Gastroesophageal sphincter (tissue), 4 donors: ENCODE measurements at regions not wholly inside any gene's neighbourhood (a gene's known extent, or its start where the extent isn't known, plus 50 kb on each side); places are given as distances from the start of the nearest gene placed in this dataset.

Source experiments
- ATAC-seq: fragments of 150-250 bp; one replicate; pipeline ENCODE4 v1.9.1; 2016; ENCODE audit warnings: mild to moderate bottlenecking, moderate library complexity
- H3K27ac ChIP-seq, 4 donors: fragments of 200-600 bp; sonication (generic) in 3 of 4; 1 replicate in 3 of 4; 2 replicates in 1 of 4; pipeline ENCODE4 v1.5.1; 2016 to 2019
- H3K27me3 ChIP-seq: fragments of 200-600 bp; sonication (generic); one replicate; pipeline ENCODE4 v1.5.1; 2019
- H3K36me3 ChIP-seq, 2 donors: fragments of 200-600 bp; sonication (generic); one replicate each; pipeline ENCODE4 v1.5.1; 2019; ENCODE audit warnings: control low read depth in 1 of 2
- H3K4me1 ChIP-seq, 3 donors: fragments of 200-600 bp; sonication (generic); 1 replicate in 2 of 3; 2 replicates in 1 of 3; pipeline ENCODE4 v1.5.1; 2016 to 2019; ENCODE audit warnings: control low read depth in 2 of 3
- H3K4me3 ChIP-seq, 2 donors: fragments of 200-600 bp; sonication (generic); one replicate each; pipeline ENCODE4 v1.5.1; 2019; ENCODE audit warnings: mild to moderate bottlenecking in 1 of 2, moderate library complexity in 1 of 2
- H3K9me3 ChIP-seq, 3 donors: fragments of 200-600 bp; sonication (generic); one replicate each; pipeline ENCODE4 v1.5.1; 2017 to 2019; ENCODE audit warnings: control low read depth in 2 of 3
- CTCF ChIP-seq, 4 experiments: fragments of 200-600 bp in 2 of 4; fragments of 450-650 bp in 2 of 4; sonication (generic) in 1 of 4; IDR thresholded peaks; one replicate each; pipeline ENCODE4 v1.5.1; 2017 to 2019; ENCODE audit warnings: antibody characterized with exemption in 4 of 4, mild to moderate bottlenecking in 2 of 4, moderate library complexity in 2 of 4
- EP300 ChIP-seq: sonication (generic); formaldehyde crosslinking; IDR thresholded peaks from one replicate; pipeline ENCODE4 v1.6.1; 2017; ENCODE audit warnings: antibody characterized with exemption, mild to moderate bottlenecking
- POLR2A ChIP-seq, 2 donors: fragments of 450-650 bp; IDR thresholded peaks; one replicate each; pipeline ENCODE4 v1.6.1; 2017; ENCODE audit warnings: antibody characterized with exemption in 2 of 2, mild to moderate bottlenecking in 2 of 2, moderate library complexity in 1 of 2
- POLR2AphosphoS5 ChIP-seq: sonication (generic); formaldehyde crosslinking; IDR thresholded peaks from one replicate; pipeline ENCODE4 v1.6.1; 2017; ENCODE audit warnings: antibody characterized with exemption
- WGBS, 2 donors: methylation state at CpG; one replicate each; pipeline ENCODE4 v1.1.5; 2018; ENCODE audit warnings: low coverage in 1 of 2; 5-methylcytosine and 5-hydroxymethylcytosine counted together

GRCh38 chrX:139203651-139204570, 326.6 kb upstream of the F9 start:
- 0 to 9% methylated on average over 1 to 18 of the region's 99 CpGs for WGBS, 2 donors
- Histone ChIP-seq H3K9me3 (no peaks in the 10 kb centered on the region), H3K27me3 (peaks cover 25% of the 10 kb centered on the region), H3K36me3 (no peaks in the 10 kb centered on the region), H3K4me3 (peak overlapping the region; percentile 34 to 57), H3K4me1 (peaks cover 0 to 9% (median 0%) of the 10 kb centered on the region in 3 donors), H3K27ac (peak overlapping the region in 3 of 4 donors; percentile 67 to 73 (median 72))
- ATAC-seq = peak; percentile 29
- TF ChIP-seq EP300 (no peak), CTCF (IDR thresholded peaks at IDR 0.05) (peak in 1 of 4 experiments; percentile 20)

- no peaks in the 10 kb centered on the region for H3K36me3 ChIP-seq
- H3K4me1 ChIP-seq = peaks cover 0 to 9% (median 0%) of the 10 kb centered on the region in 3 donors
- 54 to 100% methylated on average over 1 to 5 of the region's 34 CpGs for WGBS, 2 donors
- no peak for ATAC-seq
- H3K9me3 ChIP-seq = no peaks in the 10 kb centered on the region
- TF ChIP-seq CTCF (IDR thresholded peaks at IDR 0.05) = no peak
- no peak for TF ChIP-seq POLR2AphosphoS5
- TF ChIP-seq EP300 = no peak
- no peak for TF ChIP-seq POLR2A (IDR thresholded peaks at IDR 0.05)
- no peak overlapping the region for H3K27ac ChIP-seq
- peaks cover 25% of the 10 kb centered on the region for H3K27me3 ChIP-seq
- H3K4me3 ChIP-seq = peak overlapping the region in 1 of 2 donors; percentile 57
Observed at GRCh38 chrX:139202742-139203420, 327.7 kb upstream of the F9 start.

GRCh38 chrX:139201924-139202323, 328.6 kb upstream of the F9 start:
- no peaks in the 10 kb centered on the region for H3K9me3 ChIP-seq
- TF ChIP-seq POLR2AphosphoS5 = no peak
- TF ChIP-seq CTCF (IDR thresholded peaks at IDR 0.05) = no peak
- no peak for TF ChIP-seq POLR2A (IDR thresholded peaks at IDR 0.05)
- TF ChIP-seq EP300 = no peak
- 66 to 100% methylated on average over 2 to 4 of the region's 4 CpGs for WGBS, 2 donors

GRCh38 chrX:139200793-139201192, 329.7 kb upstream of the F9 start:
- ATAC-seq = no peak
- Histone ChIP-seq H3K4me3 (no peak overlapping the region), H3K9me3 (no peaks in the 10 kb centered on the region), H3K27me3 (peaks cover 13% of the 10 kb centered on the region), H3K4me1 (peaks cover 0 to 9% (median 0%) of the 10 kb centered on the region in 3 donors), H3K27ac (no peak overlapping the region), H3K36me3 (no peaks in the 10 kb centered on the region)
- TF ChIP-seq CTCF (IDR thresholded peaks at IDR 0.05) (no peak), EP300 (no peak), POLR2AphosphoS5 (no peak), POLR2A (IDR thresholded peaks at IDR 0.05) (no peak)
- 51% methylated on average over 5 to 6 of the region's 6 CpGs for WGBS, 2 donors

More at GRCh38 chrX:139201924-139202323, 328.6 kb upstream of the F9 start:
- Histone ChIP-seq H3K27ac (no peak overlapping the region), H3K36me3 (no peaks in the 10 kb centered on the region), H3K4me1 (peaks cover 0 to 9% (median 0%) of the 10 kb centered on the region in 3 donors), H3K4me3 (no peak overlapping the region), H3K27me3 (peaks cover 21% of the 10 kb centered on the region)
- ATAC-seq = no peak
